Endothelial cell (in vitro differentiated cells): ENCODE measurements at regions not wholly inside any gene's neighbourhood (a gene's known extent, or its start where the extent isn't known, plus 50 kb on each side); places are given as distances from the start of the nearest gene placed in this dataset.

Source experiments
- DNase-seq: peaks from one replicate; pipeline ENCODE4 v3.0.0; 2021; ENCODE audit warnings: low spot score
- H3K27ac Mint-ChIP-seq: one replicate; pipeline ENCODE4 v1.8.0; 2021; ENCODE audit warnings: mixed read lengths, inconsistent platforms; ENCODE audit not compliant: unreplicated experiment
- H3K27me3 Mint-ChIP-seq: one replicate; pipeline ENCODE4 v1.8.0; 2021; ENCODE audit warnings: mild to moderate bottlenecking, moderate library complexity, mixed read lengths, inconsistent platforms; ENCODE audit not compliant: unreplicated experiment
- H3K36me3 Mint-ChIP-seq: one replicate; pipeline ENCODE4 v1.8.0; 2021; ENCODE audit warnings: mild to moderate bottlenecking, low read depth, mixed read lengths, inconsistent platforms; ENCODE audit not compliant: unreplicated experiment
- H3K4me1 Mint-ChIP-seq: one replicate; pipeline ENCODE4 v1.8.0; 2021; ENCODE audit warnings: mild to moderate bottlenecking, mixed read lengths, inconsistent platforms; ENCODE audit not compliant: unreplicated experiment
- H3K4me3 Mint-ChIP-seq: one replicate; pipeline ENCODE4 v1.8.0; 2021; ENCODE audit warnings: mild to moderate bottlenecking, mixed read lengths, inconsistent platforms; ENCODE audit not compliant: unreplicated experiment
- H3K9me3 Mint-ChIP-seq: one replicate; pipeline ENCODE4 v1.8.0; 2021; ENCODE audit warnings: mixed read lengths, inconsistent platforms; ENCODE audit not compliant: unreplicated experiment
- TF ChIP-seq, protein P1 (sequence below): fragments of 200-600 bp; sonication (generic); IDR thresholded peaks from one replicate; pipeline ENCODE4 v1.5.0; 2021; ENCODE audit warnings: antibody characterized with exemption; ENCODE audit not compliant: unreplicated experiment

DNA sequence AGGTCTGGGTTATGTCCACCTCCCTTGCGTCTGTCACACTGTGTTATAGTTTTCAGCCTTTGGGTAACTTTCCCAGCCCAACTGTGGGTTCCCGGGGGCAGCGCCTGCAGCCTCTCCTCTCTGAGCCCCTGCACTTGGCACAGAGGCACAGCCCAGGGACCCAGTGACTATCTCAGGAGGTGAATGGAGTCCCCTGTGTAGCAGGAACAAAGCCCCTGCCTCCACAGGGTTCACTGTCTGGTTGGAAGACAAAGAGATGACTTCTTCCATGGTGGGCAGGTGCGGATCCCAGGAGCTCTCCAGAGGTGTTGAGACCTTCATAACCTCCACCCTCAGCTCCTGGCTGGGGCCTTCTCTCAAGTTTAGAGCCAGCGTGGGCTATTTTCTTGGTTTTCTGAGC is 156.9 kb downstream of the C9orf50 start:
- TF ChIP-seq, protein P1, sequence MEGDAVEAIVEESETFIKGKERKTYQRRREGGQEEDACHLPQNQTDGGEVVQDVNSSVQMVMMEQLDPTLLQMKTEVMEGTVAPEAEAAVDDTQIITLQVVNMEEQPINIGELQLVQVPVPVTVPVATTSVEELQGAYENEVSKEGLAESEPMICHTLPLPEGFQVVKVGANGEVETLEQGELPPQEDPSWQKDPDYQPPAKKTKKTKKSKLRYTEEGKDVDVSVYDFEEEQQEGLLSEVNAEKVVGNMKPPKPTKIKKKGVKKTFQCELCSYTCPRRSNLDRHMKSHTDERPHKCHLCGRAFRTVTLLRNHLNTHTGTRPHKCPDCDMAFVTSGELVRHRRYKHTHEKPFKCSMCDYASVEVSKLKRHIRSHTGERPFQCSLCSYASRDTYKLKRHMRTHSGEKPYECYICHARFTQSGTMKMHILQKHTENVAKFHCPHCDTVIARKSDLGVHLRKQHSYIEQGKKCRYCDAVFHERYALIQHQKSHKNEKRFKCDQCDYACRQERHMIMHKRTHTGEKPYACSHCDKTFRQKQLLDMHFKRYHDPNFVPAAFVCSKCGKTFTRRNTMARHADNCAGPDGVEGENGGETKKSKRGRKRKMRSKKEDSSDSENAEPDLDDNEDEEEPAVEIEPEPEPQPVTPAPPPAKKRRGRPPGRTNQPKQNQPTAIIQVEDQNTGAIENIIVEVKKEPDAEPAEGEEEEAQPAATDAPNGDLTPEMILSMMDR: no peak
- no peaks in the 10 kb centered on the region for H3K9me3 Mint-ChIP-seq
- H3K27me3 Mint-ChIP-seq: no peaks in the 10 kb centered on the region
- H3K4me1 Mint-ChIP-seq: peaks cover 17% of the 10 kb centered on the region
- no peaks in the 10 kb centered on the region for H3K36me3 Mint-ChIP-seq
- H3K27ac Mint-ChIP-seq: no peak overlapping the region
- no peak for DNase-seq
- no peak overlapping the region for H3K4me3 Mint-ChIP-seq

DNA sequence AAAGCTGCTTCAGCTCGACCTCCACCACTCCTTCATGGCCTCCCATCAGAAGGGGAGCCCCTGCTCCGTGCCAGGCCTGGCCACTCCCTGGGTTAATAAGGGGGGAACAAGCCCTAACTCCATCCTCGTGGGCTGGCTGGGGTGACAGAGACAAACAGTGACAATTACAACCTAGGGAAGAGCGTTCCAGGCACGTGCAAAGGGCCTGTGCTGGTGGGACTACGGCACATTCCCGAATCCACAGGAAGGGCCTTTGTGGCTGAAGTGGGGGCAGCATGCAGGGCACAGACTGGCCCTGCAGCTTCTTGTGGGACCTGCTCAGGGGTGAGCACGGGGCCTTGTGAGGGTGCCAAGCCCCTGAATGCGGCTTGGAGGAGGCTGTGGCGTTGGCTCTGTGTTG is 157.4 kb downstream of the C9orf50 start:
- Mint-ChIP-seq H3K4me1 (peaks cover 17% of the 10 kb centered on the region), H3K36me3 (no peaks in the 10 kb centered on the region), H3K4me3 (no peak overlapping the region), H3K27ac (no peak overlapping the region), H3K9me3 (no peaks in the 10 kb centered on the region), H3K27me3 (no peaks in the 10 kb centered on the region)
- no peak for DNase-seq
- TF ChIP-seq, protein P1: no peak

DNA sequence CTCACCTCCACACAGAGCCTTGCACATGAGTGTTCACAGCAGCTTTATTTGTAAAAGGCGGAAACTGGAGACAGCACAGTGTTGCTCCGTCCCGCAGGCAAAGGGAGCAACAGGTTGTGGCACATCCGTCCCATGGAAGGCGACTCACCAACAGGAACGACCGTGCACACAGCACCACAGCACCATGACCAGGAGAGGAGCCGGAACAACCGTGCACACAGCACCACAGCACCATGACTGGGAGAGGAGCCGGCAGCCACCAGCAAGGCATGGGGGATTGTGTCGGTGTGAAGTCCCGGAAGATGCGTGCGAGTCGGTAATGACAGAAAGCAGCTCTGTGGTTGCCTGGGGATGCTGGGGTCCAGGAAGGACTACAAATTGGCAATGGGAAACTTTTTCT is 158.5 kb downstream of the C9orf50 start:
- Mint-ChIP-seq H3K27ac (no peak overlapping the region), H3K27me3 (peaks cover 7% of the 10 kb centered on the region), H3K4me3 (no peak overlapping the region), H3K36me3 (no peaks in the 10 kb centered on the region), H3K9me3 (no peaks in the 10 kb centered on the region), H3K4me1 (peaks cover 10% of the 10 kb centered on the region)
- TF ChIP-seq, protein P1: no peak
- no peak for DNase-seq

DNA sequence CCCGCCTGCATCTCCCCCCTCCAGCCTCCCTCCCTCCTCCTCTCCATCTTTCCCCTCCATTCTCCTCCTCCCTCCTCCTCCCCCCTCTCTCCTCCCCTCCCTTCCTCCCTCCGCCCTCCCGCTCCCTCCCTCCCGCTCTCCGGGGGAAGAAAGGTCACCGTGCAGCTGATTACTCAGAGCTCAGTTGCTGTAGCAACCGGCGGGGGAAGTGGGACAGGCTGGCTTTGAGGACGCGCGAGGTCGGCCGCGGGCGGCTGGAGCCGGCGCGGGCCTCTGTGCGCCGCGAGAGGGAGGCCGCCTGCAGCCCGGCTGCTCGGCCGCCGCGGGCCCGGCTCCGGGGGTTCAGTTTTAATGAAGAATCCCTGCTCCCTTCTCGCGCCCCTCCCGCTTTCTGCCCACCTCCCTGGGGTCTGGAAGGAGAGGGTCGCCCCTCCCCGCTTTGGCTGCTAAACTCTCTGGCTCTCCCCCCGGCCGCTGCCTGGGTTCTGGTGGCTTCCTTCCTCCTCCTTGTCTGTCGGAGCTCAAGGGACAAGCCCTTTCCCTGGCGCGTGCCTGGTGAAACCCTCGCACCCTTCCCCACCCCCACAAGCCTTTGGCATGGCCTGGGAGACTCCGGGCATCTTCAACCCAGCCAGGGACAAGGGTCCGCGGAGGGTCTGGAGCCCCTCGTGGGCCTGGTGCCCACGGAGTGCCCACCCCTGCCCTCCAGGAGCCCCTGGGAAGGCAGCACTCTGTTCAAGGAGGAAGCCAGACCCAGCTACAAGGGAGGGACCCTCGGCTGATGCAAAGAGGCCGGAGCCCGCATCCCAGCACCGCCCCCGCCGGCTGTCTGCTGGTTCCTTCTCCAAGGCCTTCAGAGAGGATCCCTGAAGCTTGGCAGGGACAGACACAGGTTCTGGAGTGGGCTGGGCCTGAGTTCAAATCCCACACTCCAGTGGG is 160.3 kb downstream of the C9orf50 start:
- peak; percentile 83 for DNase-seq
- H3K27me3 Mint-ChIP-seq: peaks cover 10% of the 10 kb centered on the region
- peak overlapping the region; percentile 73 for H3K4me3 Mint-ChIP-seq
- peak overlapping the region; percentile 95 for H3K27ac Mint-ChIP-seq
- no peaks in the 10 kb centered on the region for H3K36me3 Mint-ChIP-seq
- TF ChIP-seq, protein P1: no peak
- peaks cover 12% of the 10 kb centered on the region for H3K4me1 Mint-ChIP-seq
- no peaks in the 10 kb centered on the region for H3K9me3 Mint-ChIP-seq
